Vagina (tissue), 2 donors: ENCODE measurements at regions not wholly inside any gene's neighbourhood (a gene's known extent, or its start where the extent isn't known, plus 50 kb on each side); places are given as distances from the start of the nearest gene placed in this dataset.

Experiments used
- CTCF ChIP-seq, 3 experiments: fragments of 450-650 bp in 2 of 3; fragments of 200-600 bp in 1 of 3; sonication (generic) in 1 of 3; IDR thresholded peaks; one replicate each; pipeline ENCODE4 v1.5.1; 2017 to 2019; ENCODE audit warnings: antibody characterized with exemption in 3 of 3, mild to moderate bottlenecking in 2 of 3, moderate library complexity in 2 of 3
- POLR2A ChIP-seq, 2 donors: fragments of 450-650 bp; IDR thresholded peaks; one replicate each; pipeline ENCODE4 v1.6.1; 2017; ENCODE audit warnings: antibody characterized with exemption in 2 of 2, mild to moderate bottlenecking in 2 of 2, moderate library complexity in 2 of 2
- POLR2AphosphoS5 ChIP-seq, 2 donors: sonication (generic); formaldehyde crosslinking; IDR thresholded peaks; one replicate each; pipeline ENCODE4 v1.9.0; 2017; ENCODE audit warnings: antibody characterized with exemption in 2 of 2, mild to moderate bottlenecking in 2 of 2, low read depth in 1 of 2; ENCODE audit not compliant: insufficient read depth in 1 of 2

- TF ChIP-seq CTCF (IDR thresholded peaks at IDR 0.05) (no peak), POLR2AphosphoS5 (IDR thresholded peaks at IDR 0.05; ENCODE audit: insufficient read depth in 1 of 2, low read depth in 1 of 2) (no peak), POLR2A (IDR thresholded peaks at IDR 0.05) (no peak)
Observed at GRCh38 chr1:56171670-56172069, 407.7 kb downstream of the PLPP3 start.
